ENCODE measurements at regions not wholly inside any gene's neighbourhood (a gene's known extent, or its start where the extent isn't known, plus 50 kb on each side); places are given as distances from the start of the nearest gene placed in this dataset.

GRCh38 chr10:47230957-47231356, 69.0 kb upstream of the GDF10 start:
- DNase-seq (ENCODE audit: low spot score) = no peak

GRCh38 chr10:47231414-47231813, 68.6 kb upstream of the GDF10 start:
- no peak for DNase-seq (ENCODE audit: low spot score)

- DNase-seq (ENCODE audit: low spot score) = no peak
Observed at GRCh38 chr10:47233631-47234030, 66.4 kb upstream of the GDF10 start.

GRCh38 chr10:47235484-47235883, 64.5 kb upstream of the GDF10 start:
- no peak for DNase-seq (ENCODE audit: low spot score)

GRCh38 chr10:47237316-47238260, 62.4 kb upstream of the GDF10 start:
- no peak for DNase-seq (ENCODE audit: low spot score)

GRCh38 chr10:47238331-47239095, 61.5 kb upstream of the GDF10 start:
- DNase-seq (ENCODE audit: low spot score) = no peak

- no peak for DNase-seq (ENCODE audit: low spot score)
Observed at GRCh38 chr10:47239211-47239610, 60.8 kb upstream of the GDF10 start.

- DNase-seq (ENCODE audit: low spot score) = no peak
Observed at GRCh38 chr10:47240173-47240572, 59.8 kb upstream of the GDF10 start.

- DNase-seq (ENCODE audit: low spot score) = no peak
Observed at GRCh38 chr10:47241256-47241655, 58.7 kb upstream of the GDF10 start.

GRCh38 chr10:47241946-47242867, 57.8 kb upstream of the GDF10 start:
- DNase-seq (ENCODE audit: low spot score) = no peak

- DNase-seq (ENCODE audit: low spot score) = no peak
Observed at GRCh38 chr10:47243356-47243755, 56.6 kb upstream of the GDF10 start.

GRCh38 chr10:47243791-47244190, 56.2 kb upstream of the GDF10 start:
- DNase-seq (ENCODE audit: low spot score) = no peak

GRCh38 chr10:47244560-47245500, 55.2 kb upstream of the GDF10 start:
- DNase-seq (ENCODE audit: low spot score) = no peak

- no peak for DNase-seq (ENCODE audit: low spot score)
Observed at GRCh38 chr10:47245731-47246350, 54.2 kb upstream of the GDF10 start.

- no peak for DNase-seq (ENCODE audit: low spot score)
Observed at GRCh38 chr10:47246406-47247147, 53.4 kb upstream of the GDF10 start.

- no peak for DNase-seq (ENCODE audit: low spot score)
Observed at GRCh38 chr10:47247148-47248059, 52.6 kb upstream of the GDF10 start.

GRCh38 chr10:47248386-47249090, 51.5 kb upstream of the GDF10 start:
- no peak for DNase-seq (ENCODE audit: low spot score)

- DNase-seq (ENCODE audit: low spot score) = no peak
Observed at GRCh38 chr10:47249881-47250280, 50.1 kb upstream of the GDF10 start.

All from CD4-positive, alpha-beta T cell treated with Interleukin-6 at 100 ng/mL for 8 hours (primary cell).